ENCODE measurements at regions not wholly inside any gene's neighbourhood (a gene's known extent, or its start where the extent isn't known, plus 50 kb on each side); places are given as distances from the start of the nearest gene placed in this dataset.

DNA sequence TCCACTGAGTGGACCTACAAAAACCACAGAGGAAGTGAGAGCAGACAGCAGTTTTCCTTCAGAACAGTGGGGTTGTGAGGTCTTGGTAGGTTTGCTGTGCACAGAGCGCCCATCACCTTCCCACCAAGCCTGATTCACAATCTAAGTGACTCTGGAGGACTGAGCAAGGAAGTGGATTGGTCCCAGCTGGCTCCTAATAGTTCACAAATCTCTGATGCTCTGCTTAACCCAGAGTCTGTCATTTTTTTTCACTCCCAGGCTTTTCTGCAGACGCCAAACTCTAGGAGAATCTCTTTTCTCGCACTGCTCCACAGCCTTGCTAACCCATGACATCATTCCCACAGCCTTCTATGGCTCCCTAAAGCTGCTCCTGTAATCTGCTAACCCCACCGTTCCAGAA, 280.4 kb downstream of the C1D start:
- TF ChIP-seq, protein P1, sequence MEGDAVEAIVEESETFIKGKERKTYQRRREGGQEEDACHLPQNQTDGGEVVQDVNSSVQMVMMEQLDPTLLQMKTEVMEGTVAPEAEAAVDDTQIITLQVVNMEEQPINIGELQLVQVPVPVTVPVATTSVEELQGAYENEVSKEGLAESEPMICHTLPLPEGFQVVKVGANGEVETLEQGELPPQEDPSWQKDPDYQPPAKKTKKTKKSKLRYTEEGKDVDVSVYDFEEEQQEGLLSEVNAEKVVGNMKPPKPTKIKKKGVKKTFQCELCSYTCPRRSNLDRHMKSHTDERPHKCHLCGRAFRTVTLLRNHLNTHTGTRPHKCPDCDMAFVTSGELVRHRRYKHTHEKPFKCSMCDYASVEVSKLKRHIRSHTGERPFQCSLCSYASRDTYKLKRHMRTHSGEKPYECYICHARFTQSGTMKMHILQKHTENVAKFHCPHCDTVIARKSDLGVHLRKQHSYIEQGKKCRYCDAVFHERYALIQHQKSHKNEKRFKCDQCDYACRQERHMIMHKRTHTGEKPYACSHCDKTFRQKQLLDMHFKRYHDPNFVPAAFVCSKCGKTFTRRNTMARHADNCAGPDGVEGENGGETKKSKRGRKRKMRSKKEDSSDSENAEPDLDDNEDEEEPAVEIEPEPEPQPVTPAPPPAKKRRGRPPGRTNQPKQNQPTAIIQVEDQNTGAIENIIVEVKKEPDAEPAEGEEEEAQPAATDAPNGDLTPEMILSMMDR (IDR thresholded peaks at IDR 0.05; ENCODE audit: poor library complexity) = no peak
- no peak for TF ChIP-seq EZH2 (IDR thresholded peaks at IDR 0.05; ENCODE audit: borderline replicate concordance)

Measured in hepatocyte (in vitro differentiated cells).